Heart left ventricle (tissue), 16 donors: ENCODE measurements at regions not wholly inside any gene's neighbourhood (a gene's known extent, or its start where the extent isn't known, plus 50 kb on each side); places are given as distances from the start of the nearest gene placed in this dataset.

ENCODE experiments used
- ATAC-seq, 4 donors: fragments of 200-7000 bp; cut with Tn5 transposase; one replicate each; pipeline ENCODE4 v1.9.1; 2020 to 2022; ENCODE audit warnings: moderate library complexity in 4 of 4, mild to moderate bottlenecking in 3 of 4, moderate number of reproducible peaks in 1 of 4
- DNase-seq, 5 donors: peaks; one replicate each; pipeline ENCODE4 v3.0.0-alpha.2; 2020
- H3K27ac ChIP-seq, 12 donors: fragments of 200-600 bp; sonication (generic) in 4 of 12; one replicate each; pipeline versions ENCODE4 v1.5.0 to v1.8.0; 2016 to 2022; ENCODE audit warnings: mild to moderate bottlenecking in 2 of 12
- H3K27me3 ChIP-seq, 9 donors: fragments of 200-600 bp; sonication (generic) in 2 of 9; one replicate each; pipeline versions ENCODE4 v1.5.1 to v1.8.0; 2016 to 2022; ENCODE audit warnings: mild to moderate bottlenecking in 3 of 9
- H3K36me3 ChIP-seq, 9 donors: fragments of 200-600 bp; sonication (generic) in 2 of 9; one replicate each; pipeline versions ENCODE4 v1.5.0 to v1.8.0; 2018 to 2022; ENCODE audit warnings: mild to moderate bottlenecking in 2 of 9
- H3K4me1 ChIP-seq, 12 donors: fragments of 200-600 bp; sonication (generic) in 4 of 12; one replicate each; pipeline versions ENCODE4 v1.5.0 to v1.8.0; 2016 to 2022; ENCODE audit warnings: mild to moderate bottlenecking in 3 of 12
- H3K4me3 ChIP-seq, 12 donors: fragments of 200-600 bp; sonication (generic) in 4 of 12; one replicate each; pipeline versions ENCODE4 v1.5.0 to v1.8.0; 2017 to 2022; ENCODE audit warnings: mild to moderate bottlenecking in 9 of 12, moderate library complexity in 4 of 12
- H3K9me3 ChIP-seq, 12 donors: fragments of 200-600 bp; sonication (generic) in 4 of 12; one replicate each; pipeline versions ENCODE4 v1.5.0 to v1.8.0; 2016 to 2022; ENCODE audit warnings: mild to moderate bottlenecking in 1 of 12
- POLR2A ChIP-seq, 2 donors: fragments of 450-650 bp; IDR thresholded peaks; one replicate each; pipeline ENCODE4 v1.6.1; 2017; ENCODE audit warnings: antibody characterized with exemption in 2 of 2, mild to moderate bottlenecking in 2 of 2, moderate library complexity in 2 of 2
- WGBS, 4 donors: extraction: QIAGEN DNeasy Blood & Tissue Kit in 2 of 4; methylation state at CpG; one replicate each; pipeline versions ENCODE4 v1.1.5 to v1.1.7; 2013 to 2018; 5-methylcytosine and 5-hydroxymethylcytosine counted together
- intact Hi-C, 10 donors: fragments of 100-400 bp; cut with DNase I; formaldehyde crosslinking; loops; one replicate each; pipeline versions ENCODE4 v1.11.1 to v1.14.2; 2022
- TF ChIP-seq, protein P1 (sequence below), 12 donors: fragments of 200-600 bp; sonication (generic) in 4 of 12; IDR thresholded peaks; one replicate each; pipeline versions ENCODE4 v1.5.0 to v1.8.0; 2018 to 2022; ENCODE audit warnings: antibody characterized with exemption in 12 of 12, mild to moderate bottlenecking in 5 of 12
- donor health status: ischemic (EF 13 %, LVEDD 7.1; RV severe dilation, severe dysfunction).
- donor health status: healthy with polysubstance abuse.
- donor health status: DM: no; HTN: yes; CAD: no.
- donor health status: DM: no; HTN: no; CAD: no.
- donor health status: ischemic (EF 25% LVEDD 6.9; RV normal size, moderate dysfunction).
- donor health status: ischemic (EF 25% LVEDD 5.7; RV mildly dilated, moderate dysfunction).
- donor health status: healthy.
- donor health status: DM: yes; HTN: yes; CAD: no.
- donor health status: ischemic (EF 35%, LVEDD 5.7; RV mildly dilated, moderate dysfunction).
- donor health status: nonischemic (EF 11% LVEDD 7.7; RV severe dilation, severe dysfunction).
- donor health status: DM: yes; HTN: yes; CAD: no.
- donor health status: PGD.
- donor health status: ischemic (EF 29% LVEDD 5.4; RV normal size, mild dysfunction).
- donor health status: nonischemic (EF 23%, LVEDD 6.1; RV moderate dilation, normal function).

DNA sequence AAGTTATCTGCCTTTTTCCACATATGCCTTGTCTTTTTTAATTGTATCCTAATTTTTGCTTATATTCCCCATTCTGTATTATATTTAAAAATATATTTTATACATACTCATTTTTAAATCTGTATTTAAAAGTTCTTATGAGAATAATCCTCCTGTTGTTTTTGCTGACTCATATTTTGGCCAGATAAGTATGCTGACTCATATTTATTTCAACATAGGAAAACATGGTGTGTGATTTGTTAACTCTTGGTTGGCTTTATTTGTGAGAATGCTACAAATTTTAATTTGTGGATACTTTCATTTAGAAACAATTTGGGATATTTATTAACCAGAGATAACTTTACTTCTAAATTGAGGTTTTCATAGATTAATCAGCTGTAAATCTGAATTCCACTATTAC lies 587.7 kb downstream of the CPS1 start:
- H3K36me3 ChIP-seq, result no peaks in the 10 kb centered on the region
- no peak overlapping the region for H3K27ac ChIP-seq
- DNase-seq (no peak), ATAC-seq (no peak)
- no peak overlapping the region for H3K4me3 ChIP-seq
- peaks cover 0 to 2% (median 0%) of the 10 kb centered on the region in 12 donors for H3K9me3 ChIP-seq
- intact Hi-C loops, result no loop called here
- H3K4me1 ChIP-seq, result no peaks in the 10 kb centered on the region
- TF ChIP-seq, protein P1, sequence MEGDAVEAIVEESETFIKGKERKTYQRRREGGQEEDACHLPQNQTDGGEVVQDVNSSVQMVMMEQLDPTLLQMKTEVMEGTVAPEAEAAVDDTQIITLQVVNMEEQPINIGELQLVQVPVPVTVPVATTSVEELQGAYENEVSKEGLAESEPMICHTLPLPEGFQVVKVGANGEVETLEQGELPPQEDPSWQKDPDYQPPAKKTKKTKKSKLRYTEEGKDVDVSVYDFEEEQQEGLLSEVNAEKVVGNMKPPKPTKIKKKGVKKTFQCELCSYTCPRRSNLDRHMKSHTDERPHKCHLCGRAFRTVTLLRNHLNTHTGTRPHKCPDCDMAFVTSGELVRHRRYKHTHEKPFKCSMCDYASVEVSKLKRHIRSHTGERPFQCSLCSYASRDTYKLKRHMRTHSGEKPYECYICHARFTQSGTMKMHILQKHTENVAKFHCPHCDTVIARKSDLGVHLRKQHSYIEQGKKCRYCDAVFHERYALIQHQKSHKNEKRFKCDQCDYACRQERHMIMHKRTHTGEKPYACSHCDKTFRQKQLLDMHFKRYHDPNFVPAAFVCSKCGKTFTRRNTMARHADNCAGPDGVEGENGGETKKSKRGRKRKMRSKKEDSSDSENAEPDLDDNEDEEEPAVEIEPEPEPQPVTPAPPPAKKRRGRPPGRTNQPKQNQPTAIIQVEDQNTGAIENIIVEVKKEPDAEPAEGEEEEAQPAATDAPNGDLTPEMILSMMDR (IDR thresholded peaks at IDR 0.05), result no peak
- TF ChIP-seq POLR2A (IDR thresholded peaks at IDR 0.05), result no peak
- no peaks in the 10 kb centered on the region for H3K27me3 ChIP-seq

DNA sequence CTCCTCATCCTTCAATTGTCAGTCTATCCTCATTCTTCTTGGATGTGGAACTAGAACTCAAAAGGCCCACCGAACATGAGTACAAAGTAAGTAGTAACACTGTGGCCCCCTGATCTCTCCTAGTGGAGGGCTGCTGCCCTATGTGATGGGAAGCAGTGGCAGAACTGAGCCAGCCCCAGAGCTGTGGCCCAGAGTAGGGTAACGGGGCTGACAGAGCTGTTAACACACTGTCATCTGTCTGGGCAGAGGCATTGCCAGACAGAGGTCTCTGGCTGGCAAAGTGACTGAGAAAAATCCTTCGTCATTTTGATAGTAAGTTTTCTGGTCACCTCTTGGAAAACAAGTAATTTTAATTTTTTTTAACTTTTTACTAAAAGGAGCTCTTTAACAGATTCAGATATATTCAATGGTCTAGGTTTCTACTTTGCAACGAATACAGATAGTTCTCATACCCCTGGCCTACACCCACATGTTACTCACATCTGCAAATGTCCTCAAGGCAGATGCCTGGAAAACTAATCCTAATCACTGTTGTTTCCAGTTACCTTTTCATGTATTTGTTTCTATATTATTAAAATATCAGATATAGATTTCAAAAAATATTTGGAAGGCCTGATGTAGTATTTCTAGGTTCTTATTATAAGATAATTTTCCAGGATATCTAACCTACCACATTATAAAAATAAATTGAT lies 588.7 kb downstream of the CPS1 start:
- Histone ChIP-seq H3K36me3 (no peaks in the 10 kb centered on the region), H3K4me1 (no peaks in the 10 kb centered on the region), H3K27me3 (no peaks in the 10 kb centered on the region), H3K27ac (no peak overlapping the region), H3K9me3 (peaks cover 0 to 2% (median 0%) of the 10 kb centered on the region in 12 donors), H3K4me3 (no peak overlapping the region)
- no peak for ATAC-seq
- TF ChIP-seq, protein P1 (IDR thresholded peaks at IDR 0.05), result no peak
- TF ChIP-seq POLR2A (IDR thresholded peaks at IDR 0.05), result no peak
- intact Hi-C loops, result no loop called here
- DNase-seq, result no peak
- WGBS, 4 donors, result 73 to 82% (median 79%) methylated on average over 4 of the region's 4 CpGs

DNA sequence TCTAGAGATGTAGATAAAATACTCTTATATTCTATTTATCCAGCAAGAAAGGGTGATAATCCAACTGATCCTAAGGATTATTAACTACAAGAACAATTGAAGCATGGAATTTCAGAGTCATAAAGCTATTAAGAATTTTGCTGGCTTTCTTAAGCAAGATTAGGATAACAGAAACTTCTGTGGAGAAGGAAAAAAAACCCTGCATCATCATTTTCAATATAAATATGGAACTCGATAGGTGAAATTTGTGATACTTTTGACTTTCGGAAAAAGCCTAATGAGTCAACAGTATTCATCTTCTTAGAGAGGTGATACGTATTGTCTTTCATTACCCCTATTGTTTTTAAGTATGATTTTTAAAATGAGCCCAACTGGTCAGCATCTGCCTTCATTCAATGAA lies 593.3 kb downstream of the CPS1 start:
- intact Hi-C loops, result loop anchor here in 2 of 10 donors (10.0 kb wide), 2 partner anchors 535 to 705 kb away; no protein-coding TSS in a partner anchor
- TF ChIP-seq POLR2A (IDR thresholded peaks at IDR 0.05), result no peak
- TF ChIP-seq, protein P1 (IDR thresholded peaks at IDR 0.05), result no peak
- DNase-seq, result no peak
- no peak for ATAC-seq
- 92 to 94% (median 94%) methylated on average over 3 of the region's 3 CpGs for WGBS, 4 donors
- Histone ChIP-seq H3K27ac (no peak overlapping the region), H3K27me3 (no peaks in the 10 kb centered on the region), H3K4me1 (no peaks in the 10 kb centered on the region), H3K9me3 (no peaks in the 10 kb centered on the region), H3K36me3 (no peaks in the 10 kb centered on the region), H3K4me3 (no peak overlapping the region)

DNA sequence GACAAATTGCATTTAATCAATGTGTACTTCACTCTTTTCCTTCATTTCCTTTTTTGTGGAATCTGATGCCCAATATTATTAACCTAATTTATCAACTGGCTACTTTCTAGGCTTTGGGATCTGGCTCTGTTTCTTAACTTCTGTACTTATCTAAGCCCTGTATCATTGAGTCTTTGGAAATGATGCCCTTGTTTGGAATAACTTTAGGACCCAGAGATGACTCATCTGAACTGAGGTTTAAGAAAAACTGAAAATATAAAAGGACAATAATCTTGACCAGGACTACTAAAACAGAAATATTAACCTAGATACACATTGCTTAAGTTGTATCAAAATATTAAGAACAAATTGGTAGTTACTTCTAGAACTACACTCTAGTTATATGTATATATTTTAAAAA lies 600.8 kb downstream of the CPS1 start:
- intact Hi-C loops, result loop anchor here in 6 of 10 donors (5.0 to 10.0 kb wide), 4 partner anchors 495 to 712 kb away; no protein-coding TSS in a partner anchor
- TF ChIP-seq, protein P1 (IDR thresholded peaks at IDR 0.05), result no peak
- no peak for TF ChIP-seq POLR2A (IDR thresholded peaks at IDR 0.05)
- Histone ChIP-seq H3K27me3 (peaks cover 0 to 2% (median 0%) of the 10 kb centered on the region in 9 donors), H3K36me3 (no peaks in the 10 kb centered on the region), H3K4me3 (no peak overlapping the region), H3K27ac (no peak overlapping the region), H3K9me3 (no peaks in the 10 kb centered on the region), H3K4me1 (no peaks in the 10 kb centered on the region)
- DNase-seq (no peak), ATAC-seq (no peak)
